SKM-1 treated with dmso at 0.1 percent for 144 hours (cell line): ENCODE measurements at regions not wholly inside any gene's neighbourhood (a gene's known extent, or its start where the extent isn't known, plus 50 kb on each side); places are given as distances from the start of the nearest gene placed in this dataset.

Source experiments
- DNase-seq: peaks from one replicate; lab custom pipeline; 2025; ENCODE audit not compliant: unreplicated experiment; lab: John Stamatoyannopoulos, UW

GRCh38 chr11:119889728-119890280 lies 160.8 kb upstream of the NECTIN1 start:
- no peak for DNase-seq

GRCh38 chr11:119889111-119889510 lies 160.1 kb upstream of the NECTIN1 start:
- no peak for DNase-seq

DNA sequence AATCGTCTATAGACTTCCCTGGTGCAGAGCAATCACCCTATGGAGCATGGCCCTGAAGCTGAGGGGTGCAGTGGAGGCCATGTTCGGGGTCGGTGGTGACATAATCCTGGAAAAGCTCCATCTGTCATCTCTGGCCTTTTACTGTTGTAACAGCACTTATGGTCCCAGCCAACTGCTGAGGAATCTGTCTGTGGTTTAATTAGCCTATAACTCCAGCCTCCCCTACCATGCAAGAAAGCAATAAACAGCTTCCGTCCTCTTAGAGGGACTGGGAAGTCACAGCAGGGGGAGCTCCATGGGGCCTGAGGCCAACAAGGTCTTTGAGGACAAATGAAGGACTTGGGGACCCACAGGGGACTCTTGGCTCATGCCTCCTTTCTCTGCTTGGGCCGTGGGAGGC lies 159.1 kb upstream of the NECTIN1 start:
- DNase-seq, result no peak

DNA sequence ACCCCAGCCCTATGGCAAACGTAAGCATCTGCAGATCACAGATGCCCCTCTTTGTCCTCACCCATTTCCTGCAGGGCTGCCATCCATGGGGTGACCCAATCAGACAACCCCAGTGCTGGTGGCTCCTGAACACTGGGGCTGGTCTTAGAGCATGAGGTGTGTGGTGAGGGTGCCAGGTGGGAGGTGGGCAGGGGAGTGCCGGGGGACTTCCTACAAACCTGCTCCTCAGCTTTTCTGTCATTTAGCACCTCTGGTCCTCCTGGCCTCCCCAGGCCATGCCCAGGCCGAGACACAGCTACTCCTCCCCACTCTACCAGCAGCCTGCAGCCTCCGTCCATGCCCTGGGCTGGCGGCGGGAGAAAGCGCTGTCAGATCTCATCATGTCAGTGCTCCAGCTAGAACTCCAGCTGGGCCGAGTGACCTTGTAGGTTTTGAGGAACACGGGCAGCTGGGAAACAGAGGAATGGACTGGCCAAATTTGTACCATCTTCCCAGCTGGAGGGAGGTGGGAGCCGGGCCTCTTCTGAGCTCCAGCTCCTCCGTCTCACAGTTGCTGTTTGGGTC lies 157.7 kb upstream of the NECTIN1 start:
- DNase-seq, result no peak

- no peak for DNase-seq
These were observed 157.0 kb upstream of the NECTIN1 start for GRCh38 chr11:119885861-119886567.

DNA sequence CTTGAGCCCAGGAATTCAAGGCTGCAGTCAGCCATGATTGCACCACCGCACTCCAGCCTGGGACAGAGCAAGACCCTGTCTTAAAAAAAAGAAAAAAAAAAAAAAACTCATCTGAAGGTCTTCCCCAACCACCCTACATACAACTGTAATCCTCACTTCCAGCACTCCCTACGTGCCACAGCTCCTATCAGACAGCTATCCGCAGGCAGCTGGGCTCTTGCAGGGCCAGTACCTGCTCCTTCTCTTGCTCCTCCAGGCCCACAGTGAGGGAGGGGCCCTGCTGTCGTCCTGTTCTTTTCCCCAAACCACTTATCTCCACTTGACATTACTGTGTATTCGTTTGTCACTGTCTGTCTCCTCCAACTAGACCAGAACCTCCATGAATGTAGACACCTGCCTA lies 156.1 kb upstream of the NECTIN1 start:
- no peak for DNase-seq

DNA sequence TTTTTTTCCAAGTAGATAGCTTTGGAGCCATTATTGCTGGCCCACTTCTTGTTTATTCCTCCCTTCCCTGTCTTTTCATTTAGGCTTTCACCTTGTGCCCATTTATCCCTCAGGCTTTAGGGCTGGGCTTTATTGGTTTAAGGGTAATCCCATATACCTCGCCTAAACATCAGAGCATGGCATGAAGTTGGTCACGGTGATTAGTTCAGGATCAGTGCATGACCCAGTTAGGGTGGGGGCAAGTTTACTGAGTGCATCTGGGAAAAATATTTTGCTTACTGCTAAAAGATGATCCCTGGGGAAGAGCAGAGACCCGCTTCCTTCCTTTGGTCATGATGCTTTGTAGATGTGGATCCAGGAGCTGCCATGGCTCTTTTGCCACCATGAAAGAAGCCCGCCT lies 153.3 kb upstream of the NECTIN1 start:
- DNase-seq, result no peak

DNA sequence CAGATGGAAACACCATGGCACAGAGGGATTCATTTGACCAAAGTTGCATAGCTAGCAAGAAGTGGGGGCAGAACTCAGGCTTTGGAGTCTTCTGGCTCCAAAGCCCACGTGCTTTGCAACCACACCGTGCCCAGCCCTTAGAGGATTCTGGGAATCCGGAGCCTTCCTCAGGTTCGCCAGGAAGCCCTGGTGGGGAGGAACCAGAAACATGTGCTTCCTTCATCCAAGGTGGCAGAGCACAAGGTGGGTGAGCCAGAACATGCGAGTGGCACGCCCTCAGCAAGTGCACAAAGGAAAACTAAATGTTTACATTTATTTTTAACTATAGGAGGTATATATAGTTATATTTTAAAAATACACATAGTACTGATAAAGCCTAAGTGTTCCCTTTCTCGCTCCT lies 151.9 kb upstream of the NECTIN1 start:
- no peak for DNase-seq

DNA sequence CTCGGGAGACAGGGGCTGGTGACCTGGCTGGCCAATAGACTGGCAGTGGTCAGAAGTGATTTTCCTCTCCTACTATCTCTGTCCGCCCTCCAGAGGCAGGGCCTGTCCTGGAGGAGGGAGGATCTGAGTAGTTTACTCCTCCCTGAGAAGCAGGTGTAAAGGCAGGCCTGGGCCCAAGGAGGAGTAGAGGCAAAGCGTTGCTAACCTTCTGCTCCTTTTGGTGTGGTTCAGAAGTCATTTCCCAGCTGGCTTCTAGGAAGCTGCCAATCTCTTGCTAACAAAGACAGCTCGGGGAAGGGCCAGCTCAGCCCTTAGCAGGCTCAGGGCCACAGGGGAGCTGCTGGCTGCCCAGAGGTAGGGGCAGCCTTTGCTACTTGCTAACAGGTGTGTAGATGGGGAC lies 151.1 kb upstream of the NECTIN1 start:
- DNase-seq, result no peak

DNA sequence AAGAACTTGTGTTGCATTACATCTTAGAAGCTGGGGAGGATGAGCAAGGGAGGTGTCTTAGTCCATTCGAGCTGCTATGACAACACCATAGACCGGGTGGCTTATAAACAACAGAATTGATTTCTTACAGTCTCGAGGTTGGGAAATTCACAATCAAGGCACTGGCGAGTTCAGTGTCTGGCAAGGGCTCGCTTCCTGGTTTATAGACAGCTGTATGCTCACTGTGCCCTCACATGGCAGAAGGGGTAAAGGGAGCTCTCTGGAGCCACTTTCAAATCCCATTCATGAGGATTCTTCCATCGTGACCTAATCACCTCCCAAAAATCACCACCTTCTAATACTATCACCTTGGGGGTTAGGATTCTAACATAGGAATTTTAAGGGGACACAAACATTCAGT lies 150.0 kb upstream of the NECTIN1 start:
- DNase-seq, result no peak

DNA sequence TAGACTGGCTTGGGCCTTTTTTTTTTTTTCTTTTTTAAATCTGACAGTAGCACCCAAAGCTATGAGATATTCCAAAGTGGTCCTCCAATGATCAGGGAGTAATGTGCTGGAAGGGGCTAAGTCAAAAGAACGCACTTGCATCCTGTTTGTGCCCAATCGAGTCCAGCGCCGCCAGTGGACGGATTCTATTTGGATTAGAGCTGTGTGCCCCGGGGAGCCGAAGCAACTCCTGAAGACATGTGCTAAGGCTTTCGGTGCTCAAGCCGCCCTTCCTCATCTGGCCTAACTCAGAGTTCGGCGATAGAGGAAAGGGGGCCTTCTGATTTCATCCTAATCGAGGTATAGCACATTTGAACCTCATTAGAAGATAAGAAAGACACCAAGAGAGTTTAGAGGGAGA lies 147.8 kb upstream of the NECTIN1 start:
- no peak for DNase-seq

GRCh38 chr11:119875841-119876600 lies 147.0 kb upstream of the NECTIN1 start:
- DNase-seq, result no peak

DNA sequence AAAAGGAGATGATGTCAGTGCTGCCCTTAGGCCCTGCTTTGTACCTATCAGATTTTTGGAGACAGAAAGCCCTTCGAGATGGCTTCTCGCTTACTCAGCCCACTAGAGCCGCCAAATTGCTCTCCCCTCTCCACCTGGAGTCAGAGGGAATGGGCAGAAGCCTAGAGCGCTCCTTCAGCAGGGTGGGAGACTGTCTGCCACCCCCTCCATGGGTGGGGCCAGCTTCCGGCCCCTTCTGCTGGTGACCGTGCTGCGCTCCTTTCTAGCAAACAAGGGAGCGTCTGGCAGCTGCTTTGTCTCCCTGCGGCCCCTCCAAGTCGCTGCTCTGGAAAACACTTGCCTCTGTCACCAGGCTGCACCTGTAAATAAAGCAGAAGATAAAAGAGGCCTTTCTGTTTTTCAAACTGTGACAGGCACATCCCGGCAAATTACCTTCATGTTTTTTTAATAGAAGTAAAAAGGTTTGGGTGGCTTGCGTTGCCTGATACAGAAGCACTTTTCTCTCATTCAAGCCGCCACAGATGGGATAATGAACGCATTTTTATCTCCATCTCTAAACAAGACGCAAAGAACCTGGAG lies 145.7 kb upstream of the NECTIN1 start:
- no peak for DNase-seq

GRCh38 chr11:119873761-119874421 lies 144.9 kb upstream of the NECTIN1 start:
- DNase-seq, result no peak

DNA sequence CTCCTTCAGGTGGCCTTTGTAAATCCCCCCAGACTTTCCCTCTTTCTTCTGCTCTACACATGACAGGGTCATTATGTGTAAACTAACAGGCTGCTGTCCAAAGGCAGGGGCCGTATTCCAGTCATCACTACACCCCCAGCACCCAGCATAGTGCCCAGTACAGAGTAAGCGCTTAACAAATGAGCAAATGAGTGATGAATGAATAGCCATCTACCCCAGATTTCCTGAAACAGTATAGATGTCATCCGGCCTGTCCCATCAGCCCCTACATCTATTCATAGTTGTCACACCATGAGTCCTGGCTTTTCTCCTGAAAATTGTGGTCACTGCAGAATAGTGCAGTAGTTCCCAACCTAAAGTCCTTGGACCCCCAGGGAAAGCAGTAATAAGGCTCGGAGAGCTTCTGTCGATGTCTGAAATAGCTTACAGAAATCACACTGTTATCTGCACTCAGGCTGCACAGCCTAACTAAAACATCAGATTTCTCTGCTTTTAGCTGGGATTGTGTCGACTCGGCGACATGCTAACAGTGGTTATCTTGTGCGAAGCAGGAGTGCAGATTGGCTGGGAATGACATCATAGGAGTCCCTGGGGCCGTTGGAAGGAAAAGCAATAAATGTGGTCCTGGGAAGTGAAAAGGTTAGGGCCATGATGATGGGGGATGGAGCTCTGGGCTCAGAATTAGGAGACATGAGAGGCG lies 143.8 kb upstream of the NECTIN1 start:
- no peak for DNase-seq

DNA sequence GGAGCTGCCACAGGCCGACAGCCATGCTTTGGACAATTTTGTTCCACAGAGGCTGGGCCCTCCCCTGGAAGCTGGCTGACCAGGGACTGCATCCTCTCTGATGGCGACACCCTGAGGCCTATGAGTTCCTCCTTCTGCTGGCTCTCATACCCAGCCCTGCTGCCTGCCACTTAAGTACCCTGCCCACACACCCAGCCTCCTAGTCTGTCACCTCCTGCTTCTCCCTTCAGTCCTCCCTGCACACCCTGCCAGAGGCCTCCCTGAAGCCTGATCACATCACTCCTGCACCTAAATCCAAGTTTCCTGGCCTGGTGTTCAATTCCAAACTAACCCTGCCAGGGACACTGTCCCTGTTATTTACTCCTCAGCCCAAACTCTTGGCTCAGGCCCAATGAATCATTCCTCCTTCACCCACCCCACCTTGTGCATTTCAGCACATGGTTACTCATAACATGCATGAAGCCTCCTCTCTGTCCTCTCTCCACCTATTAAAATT lies 136.7 kb upstream of the NECTIN1 start:
- peak; percentile 52 for DNase-seq

GRCh38 chr11:119864836-119865235 lies 135.8 kb upstream of the NECTIN1 start:
- no peak for DNase-seq

- no peak for DNase-seq
These were observed 135.0 kb upstream of the NECTIN1 start for GRCh38 chr11:119863851-119864601.

- DNase-seq, result no peak
These were observed 134.2 kb upstream of the NECTIN1 start for GRCh38 chr11:119863236-119863635.

- no peak for DNase-seq
These were observed 132.2 kb upstream of the NECTIN1 start for GRCh38 chr11:119861160-119861559.
